Fibroblast of mammary gland (primary cell): ENCODE measurements at regions not wholly inside any gene's neighbourhood (a gene's known extent, or its start where the extent isn't known, plus 50 kb on each side); places are given as distances from the start of the nearest gene placed in this dataset.
"Not testable (repeated sequence)": the region's sequence is repeated elsewhere in the genome, so short reads cannot be mapped to it uniquely, and the experiment has no call there.

Source experiments
- DNase-seq: peaks from one replicate; pipeline ENCODE4 v3.0.0-alpha.2; 2010; ENCODE audit warnings: low read depth
- H3K4me3 ChIP-seq: 2 replicates; pipeline ENCODE4 v1.5.1; 2011; ENCODE audit warnings: low read depth, mild to moderate bottlenecking, low read length, moderate library complexity; ENCODE audit not compliant: control insufficient read depth
- TF ChIP-seq, protein P1 (sequence below): conservative IDR thresholded peaks from 2 replicates; pipeline ENCODE4 v1.5.1; 2011; ENCODE audit warnings: low read depth, low read length, inconsistent platforms; ENCODE audit not compliant: control insufficient read depth, insufficient read depth

DNA sequence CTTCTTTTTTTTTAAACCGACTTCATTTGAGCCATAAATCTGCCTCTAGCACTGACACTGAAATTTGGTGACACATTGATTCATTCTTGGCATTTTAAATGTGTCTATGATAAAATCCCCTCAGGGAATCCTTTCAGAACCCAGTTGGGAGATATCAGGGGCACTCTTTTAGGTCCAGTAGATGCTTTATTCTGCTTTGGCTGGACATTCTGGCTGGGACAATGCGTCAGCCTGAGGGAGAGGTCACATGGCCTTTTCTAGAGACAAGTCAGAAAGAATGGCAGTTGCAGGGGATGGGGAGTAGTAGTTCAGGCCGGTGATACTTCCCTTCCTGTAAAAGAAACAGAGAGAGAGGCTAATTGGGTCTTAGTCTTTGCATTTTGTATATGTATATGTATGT lies 63.1 kb downstream of the TRIM43 start:
- H3K4me3 ChIP-seq, DNase-seq: not testable (repeated sequence)

DNA sequence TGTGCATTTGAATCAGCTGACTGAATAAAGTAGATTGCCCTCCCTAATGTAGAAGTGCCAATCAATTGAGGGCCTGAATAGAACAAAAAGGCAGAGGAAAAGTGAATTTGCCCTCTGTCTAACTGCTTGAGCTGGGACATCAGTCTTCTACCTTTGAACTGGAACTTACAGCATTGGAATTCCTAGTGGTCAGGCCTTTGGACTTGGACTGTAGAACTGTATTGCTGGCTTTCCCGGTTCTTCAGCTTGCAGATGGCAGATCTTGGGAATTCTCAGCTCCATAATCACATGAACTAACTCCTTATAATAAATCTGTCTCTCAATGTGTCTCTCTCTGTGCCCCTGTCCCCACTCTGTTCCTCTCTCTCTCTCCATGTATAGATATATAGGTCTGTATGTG lies 64.8 kb downstream of the TRIM43 start:
- H3K4me3 ChIP-seq, DNase-seq: not testable (repeated sequence)

DNA sequence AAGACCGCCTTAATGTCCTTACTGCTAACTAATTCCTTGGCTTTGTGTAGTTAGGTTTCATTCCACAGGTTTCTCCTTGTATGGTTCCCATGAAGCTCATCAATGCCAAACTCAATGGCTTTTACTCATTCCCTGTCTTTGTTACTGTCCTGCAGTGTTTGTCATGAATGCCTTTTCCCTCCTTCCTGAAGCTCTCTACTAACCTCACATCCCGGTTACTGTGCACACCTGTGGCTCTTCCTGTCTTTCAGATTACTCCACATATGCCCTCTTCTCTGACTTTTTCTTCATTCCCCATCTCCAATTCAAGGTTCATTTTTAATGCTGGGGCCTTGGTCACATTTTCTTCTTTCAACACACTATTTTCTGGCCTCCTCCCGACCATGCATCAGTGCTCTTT lies 66.1 kb downstream of the TRIM43 start:
- H3K4me3 ChIP-seq, DNase-seq: not testable (repeated sequence)

DNA sequence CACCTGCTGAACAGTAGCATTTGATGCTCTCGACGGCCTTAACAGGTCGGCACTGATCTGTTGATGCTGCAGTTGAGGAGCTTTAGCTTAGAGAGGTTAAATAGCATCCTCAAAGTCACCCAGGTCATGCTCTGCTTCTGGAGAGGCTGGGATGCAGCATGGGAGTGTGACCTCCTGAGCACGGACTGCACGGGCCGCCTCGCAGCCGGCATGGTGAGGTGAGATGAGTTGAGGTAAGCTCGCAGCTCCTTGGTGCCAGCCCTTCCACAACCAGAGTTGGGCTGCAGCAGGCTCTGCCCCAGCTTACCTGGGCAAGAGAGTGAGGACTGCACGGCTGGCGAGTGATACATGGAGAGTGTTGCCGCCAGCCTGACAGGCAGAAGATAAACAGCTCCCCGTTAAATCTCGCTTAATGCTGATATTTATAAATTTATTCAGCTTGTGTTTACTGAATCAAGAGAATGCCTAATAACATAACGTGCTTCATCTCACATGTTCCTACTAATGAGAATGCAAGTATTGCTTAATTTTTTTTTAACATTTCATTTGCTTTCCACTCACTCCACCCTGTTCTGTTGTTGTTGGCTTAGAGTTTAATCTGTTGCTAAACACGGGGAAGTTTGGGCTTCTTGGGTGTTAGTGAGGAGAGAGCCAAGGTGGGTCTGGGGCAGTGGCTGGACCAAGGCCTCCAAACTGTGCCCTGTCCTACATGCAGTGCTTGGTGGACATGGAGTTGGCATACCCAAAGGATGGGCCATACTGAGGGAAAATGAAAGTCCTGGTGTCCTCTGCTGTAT lies 69.2 kb downstream of the TRIM43 start:
- H3K4me3 ChIP-seq, DNase-seq: not testable (repeated sequence)

DNA sequence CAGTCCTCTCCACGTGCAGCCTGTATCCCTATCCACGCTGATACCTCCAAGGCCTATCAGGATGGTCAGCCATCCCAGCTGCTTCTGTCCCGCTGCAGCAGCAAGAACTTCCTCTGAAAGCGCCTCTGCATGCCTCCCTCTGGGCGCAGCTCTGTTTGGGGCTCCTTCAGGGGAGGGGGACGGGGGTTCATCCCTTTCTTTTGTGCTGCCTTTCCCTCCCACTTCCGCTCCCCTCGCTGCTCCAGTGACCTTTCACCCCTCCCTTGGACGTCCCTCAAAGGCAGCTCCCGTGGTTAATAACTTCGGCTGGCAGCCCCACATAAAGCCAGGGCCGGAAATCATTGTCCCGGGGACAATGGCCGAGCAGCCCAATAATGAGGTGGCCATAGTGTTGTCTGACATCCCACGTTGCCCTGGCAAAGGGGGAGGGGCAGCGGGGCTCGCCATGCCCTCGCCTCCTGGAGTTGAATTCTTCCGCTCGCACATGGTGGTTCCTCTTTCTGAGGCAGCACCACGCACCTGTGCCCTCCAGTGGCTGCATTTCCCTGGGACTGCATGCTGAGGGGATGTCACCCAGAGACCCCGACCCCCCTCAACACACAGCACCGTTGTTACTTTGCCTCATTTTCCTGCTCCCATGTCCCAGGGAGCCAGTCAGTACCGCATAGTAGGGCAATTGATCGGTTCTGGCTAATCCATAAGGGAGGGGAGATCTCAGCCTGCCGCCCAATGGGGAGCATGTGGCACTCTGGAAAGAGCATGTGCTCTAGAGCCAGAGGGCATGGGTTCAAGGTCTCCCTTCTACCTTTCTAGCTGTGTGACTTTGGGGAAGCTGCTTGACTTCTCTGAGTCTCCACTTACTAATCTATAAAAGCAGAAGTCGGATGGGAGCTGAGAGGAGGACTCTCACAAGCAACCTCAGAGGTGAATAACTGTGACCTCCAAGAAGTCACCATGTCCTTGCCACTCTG lies 72.0 kb downstream of the TRIM43 start:
- not testable (repeated sequence) for DNase-seq, H3K4me3 ChIP-seq

DNA sequence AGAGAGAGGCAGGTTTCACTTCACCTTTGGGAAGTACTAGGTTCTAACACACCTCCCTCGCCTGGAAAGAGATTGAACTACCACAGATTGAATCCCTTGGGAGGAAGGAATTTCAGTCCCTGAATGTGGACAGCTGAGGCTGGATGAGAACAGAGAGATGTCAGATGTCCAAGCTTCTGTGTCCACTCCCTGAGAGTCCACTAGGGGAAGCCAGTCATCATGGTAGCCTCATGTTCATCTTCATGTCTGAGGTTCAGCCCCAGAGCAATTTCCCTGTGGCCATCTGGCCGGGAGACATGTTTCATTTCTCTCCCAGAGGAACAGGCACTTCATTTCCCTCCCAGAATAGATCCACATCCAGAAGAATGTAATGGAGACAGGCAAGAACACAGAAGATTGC lies 74.8 kb downstream of the TRIM43 start:
- TF ChIP-seq, protein P1, sequence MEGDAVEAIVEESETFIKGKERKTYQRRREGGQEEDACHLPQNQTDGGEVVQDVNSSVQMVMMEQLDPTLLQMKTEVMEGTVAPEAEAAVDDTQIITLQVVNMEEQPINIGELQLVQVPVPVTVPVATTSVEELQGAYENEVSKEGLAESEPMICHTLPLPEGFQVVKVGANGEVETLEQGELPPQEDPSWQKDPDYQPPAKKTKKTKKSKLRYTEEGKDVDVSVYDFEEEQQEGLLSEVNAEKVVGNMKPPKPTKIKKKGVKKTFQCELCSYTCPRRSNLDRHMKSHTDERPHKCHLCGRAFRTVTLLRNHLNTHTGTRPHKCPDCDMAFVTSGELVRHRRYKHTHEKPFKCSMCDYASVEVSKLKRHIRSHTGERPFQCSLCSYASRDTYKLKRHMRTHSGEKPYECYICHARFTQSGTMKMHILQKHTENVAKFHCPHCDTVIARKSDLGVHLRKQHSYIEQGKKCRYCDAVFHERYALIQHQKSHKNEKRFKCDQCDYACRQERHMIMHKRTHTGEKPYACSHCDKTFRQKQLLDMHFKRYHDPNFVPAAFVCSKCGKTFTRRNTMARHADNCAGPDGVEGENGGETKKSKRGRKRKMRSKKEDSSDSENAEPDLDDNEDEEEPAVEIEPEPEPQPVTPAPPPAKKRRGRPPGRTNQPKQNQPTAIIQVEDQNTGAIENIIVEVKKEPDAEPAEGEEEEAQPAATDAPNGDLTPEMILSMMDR = peak; percentile 47
- DNase-seq = peak; percentile 41
- H3K4me3 ChIP-seq = not testable (repeated sequence)

DNA sequence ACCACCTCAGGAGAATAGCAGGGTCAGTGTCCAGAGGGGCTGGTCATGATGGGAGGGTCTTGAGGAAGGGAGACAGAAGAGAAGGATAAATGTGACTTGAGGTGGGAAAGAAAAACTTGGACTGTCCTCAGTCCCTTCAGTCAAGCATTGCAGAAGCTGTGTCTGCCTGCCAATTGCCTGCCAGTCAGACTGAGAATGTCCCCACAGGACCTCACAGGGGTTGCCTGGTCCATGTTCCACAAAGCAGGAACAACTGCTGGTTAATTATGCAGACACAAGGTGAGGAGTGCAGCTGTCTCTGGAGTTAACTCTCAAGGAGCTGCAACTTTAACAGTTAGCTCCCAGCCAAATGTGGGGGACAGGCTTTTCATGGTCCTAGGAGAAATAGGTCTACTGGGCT lies 75.7 kb downstream of the TRIM43 start:
- no peak overlapping the region for H3K4me3 ChIP-seq
- no peak for DNase-seq
- TF ChIP-seq, protein P1 = no peak

DNA sequence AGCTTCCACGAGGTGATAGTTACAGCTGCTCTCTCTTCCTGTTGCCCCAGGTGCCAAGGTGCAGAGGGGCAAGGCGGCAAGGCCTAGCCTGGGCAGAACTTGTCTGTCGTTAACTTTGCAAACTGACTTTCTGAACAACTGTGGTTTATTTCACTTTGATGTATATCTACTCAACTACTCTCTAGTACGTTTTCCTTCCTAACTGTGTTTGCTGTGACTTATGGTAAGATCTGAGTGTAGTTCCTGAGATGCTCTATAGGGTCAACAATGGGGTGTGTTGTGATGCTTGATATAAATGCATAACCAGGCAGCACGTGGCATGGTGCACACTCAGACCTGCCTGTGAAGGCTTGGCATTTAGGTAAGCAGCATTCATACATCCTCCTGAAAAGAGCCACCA lies 77.1 kb downstream of the TRIM43 start:
- not testable (repeated sequence) for H3K4me3 ChIP-seq, DNase-seq

DNA sequence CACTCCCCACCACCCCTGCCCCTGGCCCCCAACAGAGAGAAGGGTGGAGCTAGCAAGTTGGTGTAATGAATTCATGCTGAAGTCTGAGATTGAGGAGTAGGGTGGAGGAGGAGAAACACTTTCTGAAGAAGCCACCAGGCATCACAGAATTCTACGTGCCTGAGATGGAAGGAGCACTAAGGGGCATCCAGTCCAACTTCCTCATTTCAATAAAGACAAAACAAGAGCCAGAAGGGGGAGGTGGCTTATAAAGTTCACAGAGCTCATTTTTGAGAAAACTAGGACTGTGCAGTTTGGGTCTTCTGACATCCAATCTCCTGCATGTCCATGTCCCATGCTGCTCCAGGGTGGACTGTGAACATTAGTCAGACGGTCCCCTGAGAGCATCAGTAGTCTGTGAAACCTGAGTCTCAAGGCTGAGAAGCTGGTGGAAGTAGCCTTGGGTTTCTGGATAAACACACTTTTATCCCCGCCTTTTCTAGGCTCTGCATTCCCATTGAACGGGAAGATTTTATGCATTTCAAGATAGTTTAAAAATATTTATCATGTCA lies 77.7 kb downstream of the TRIM43 start:
- peak; percentile 54 for DNase-seq
- TF ChIP-seq, protein P1 = no peak
- no peak overlapping the region for H3K4me3 ChIP-seq

DNA sequence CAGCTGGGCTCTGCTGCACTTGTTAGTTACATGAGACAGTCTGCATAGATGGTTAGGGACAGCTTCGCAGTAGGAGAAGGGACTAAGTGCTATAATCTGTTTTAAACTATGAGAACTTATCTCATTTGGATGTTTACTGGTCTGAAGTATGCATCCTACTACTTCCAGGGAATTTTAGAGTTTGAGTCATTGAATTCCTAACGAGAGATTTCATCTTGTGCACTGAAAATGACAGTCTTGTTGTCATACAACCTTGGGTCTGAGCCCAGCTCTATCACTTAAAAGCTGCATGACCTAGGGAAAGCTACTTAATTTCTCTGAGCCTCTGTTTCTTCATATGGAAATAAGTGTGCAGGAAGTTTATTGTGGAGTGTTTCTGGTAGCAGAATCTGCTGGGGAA lies 78.4 kb downstream of the TRIM43 start:
- H3K4me3 ChIP-seq = no peak overlapping the region
- TF ChIP-seq, protein P1 = no peak
- DNase-seq = peak; percentile 43
